ENCODE measurements at regions not wholly inside any gene's neighbourhood (a gene's known extent, or its start where the extent isn't known, plus 50 kb on each side); places are given as distances from the start of the nearest gene placed in this dataset.

- TF ChIP-seq, protein P1, sequence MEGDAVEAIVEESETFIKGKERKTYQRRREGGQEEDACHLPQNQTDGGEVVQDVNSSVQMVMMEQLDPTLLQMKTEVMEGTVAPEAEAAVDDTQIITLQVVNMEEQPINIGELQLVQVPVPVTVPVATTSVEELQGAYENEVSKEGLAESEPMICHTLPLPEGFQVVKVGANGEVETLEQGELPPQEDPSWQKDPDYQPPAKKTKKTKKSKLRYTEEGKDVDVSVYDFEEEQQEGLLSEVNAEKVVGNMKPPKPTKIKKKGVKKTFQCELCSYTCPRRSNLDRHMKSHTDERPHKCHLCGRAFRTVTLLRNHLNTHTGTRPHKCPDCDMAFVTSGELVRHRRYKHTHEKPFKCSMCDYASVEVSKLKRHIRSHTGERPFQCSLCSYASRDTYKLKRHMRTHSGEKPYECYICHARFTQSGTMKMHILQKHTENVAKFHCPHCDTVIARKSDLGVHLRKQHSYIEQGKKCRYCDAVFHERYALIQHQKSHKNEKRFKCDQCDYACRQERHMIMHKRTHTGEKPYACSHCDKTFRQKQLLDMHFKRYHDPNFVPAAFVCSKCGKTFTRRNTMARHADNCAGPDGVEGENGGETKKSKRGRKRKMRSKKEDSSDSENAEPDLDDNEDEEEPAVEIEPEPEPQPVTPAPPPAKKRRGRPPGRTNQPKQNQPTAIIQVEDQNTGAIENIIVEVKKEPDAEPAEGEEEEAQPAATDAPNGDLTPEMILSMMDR (conservative IDR thresholded peaks at IDR 0.05 in 1 of 2, IDR thresholded peaks at IDR 0.05 in 1 of 2; ENCODE audit: extremely low read depth in 1 of 2, insufficient read depth in 1 of 2, low read depth in 1 of 2, low read length in 2 of 2), result no peak
- no peak for TF ChIP-seq EZH2 (IDR thresholded peaks at IDR 0.05; ENCODE audit: borderline replicate concordance, low read length)
Measured at GRCh38 chr5:8254674-8255073, 385.7 kb downstream of the MTRR start.
